DMS153 treated with DMSO at 0.1 percent for 48 hours (cell line): ENCODE measurements at regions not wholly inside any gene's neighbourhood (a gene's known extent, or its start where the extent isn't known, plus 50 kb on each side); places are given as distances from the start of the nearest gene placed in this dataset.

Source experiments
- DNase-seq: peaks from one replicate; lab custom pipeline; 2025; ENCODE audit not compliant: unreplicated experiment; lab: John Stamatoyannopoulos, UW

DNA sequence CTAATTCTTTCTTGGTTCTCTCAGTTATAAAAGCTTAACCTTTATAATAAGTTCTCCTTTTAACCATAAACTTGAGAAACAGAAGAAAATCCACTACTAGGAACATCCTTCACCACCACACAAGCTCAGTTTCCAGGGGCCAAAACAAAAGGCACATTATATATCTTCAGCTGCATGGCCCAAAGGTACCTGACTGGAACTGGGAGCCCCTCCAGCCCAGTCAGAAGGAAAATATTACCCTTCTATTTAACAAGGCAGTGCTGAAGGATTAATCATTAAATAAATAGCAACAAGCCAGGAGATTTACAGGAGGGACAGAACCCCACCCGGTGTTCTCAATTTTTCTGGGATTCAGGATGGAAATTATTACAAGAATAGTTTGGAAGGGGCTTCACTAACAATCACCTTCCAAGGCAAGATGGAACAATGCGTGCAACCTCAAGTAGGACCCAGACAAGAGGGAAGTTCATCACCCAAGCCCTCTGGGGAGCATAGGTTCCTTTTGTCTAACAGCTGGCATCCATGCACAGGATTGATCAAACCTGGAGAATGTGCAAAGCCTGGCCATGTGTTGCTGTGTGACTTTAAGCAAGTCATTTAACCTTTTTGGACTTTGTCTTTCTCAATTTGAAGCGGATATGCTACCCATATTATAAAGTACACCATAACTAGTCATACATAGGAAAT is 159.6 kb upstream of the SETBP1 start:
- no peak for DNase-seq

DNA sequence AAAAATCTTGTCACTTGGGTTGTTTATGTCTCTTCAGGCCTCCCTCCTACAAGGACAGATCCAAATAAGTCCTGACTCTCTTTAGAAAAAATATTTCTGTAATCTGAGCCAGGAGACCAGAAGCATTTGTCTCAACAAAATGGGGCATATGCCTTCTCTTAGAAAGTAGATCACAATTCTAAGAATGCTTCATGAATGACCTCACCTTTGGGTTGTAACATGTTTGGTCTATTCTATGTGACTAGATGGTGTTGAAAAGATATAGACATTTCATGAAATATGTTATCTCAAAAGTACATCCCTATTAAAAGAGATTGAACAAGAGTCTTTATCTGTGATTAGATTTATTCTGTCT is 159.0 kb upstream of the SETBP1 start:
- no peak for DNase-seq

DNA sequence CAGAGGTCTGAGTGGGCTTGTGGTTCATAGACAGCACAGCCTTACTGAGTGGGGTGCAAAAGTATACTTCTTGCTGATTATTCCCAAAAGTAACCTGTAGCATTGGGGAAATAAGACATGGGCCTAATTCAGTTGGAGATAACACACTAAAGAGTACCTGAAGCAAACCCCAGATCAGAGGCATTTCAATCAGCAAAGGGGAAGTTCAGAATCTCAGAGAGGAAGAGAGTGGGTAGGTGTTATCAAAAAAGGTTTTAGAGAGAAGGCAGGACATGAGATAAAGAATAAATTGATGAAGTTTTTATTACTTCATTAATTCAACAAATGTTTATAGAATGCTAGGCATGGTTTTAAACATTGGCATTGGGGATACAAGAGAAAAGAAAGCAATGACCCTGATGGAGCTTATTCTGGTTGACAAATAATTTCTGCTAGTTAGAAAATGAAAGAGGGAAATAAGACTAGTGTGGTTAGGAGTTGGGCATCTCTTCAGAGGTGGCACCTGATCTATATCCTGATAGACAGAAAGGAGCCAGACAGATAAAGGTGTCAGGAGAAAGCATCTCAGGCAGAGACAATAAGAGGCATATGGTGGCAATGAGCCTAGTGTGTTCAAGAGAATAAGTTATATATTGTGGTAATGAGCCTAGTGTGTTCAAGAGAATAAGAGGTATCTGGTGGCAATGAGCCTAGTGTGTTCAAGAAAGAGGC is 153.8 kb upstream of the SETBP1 start:
- no peak for DNase-seq

DNA sequence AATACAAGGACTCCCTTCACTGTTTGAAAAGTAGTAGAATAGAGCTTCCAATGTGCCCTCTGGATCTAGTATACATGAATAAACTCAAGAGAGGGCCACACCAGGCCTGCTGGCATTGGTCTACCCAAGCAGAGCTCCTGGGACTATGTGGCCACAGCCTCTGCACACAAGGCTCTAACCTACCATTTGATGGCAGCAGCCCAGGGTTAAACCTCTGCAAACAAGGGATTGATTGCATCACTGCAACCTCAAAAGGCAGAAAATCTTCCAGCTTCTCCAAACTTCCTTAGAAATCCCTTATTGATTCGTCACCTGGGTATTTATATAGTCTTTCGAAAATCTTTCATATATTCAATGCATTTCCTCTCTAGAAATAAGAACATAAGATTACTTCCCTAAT is 147.6 kb upstream of the SETBP1 start:
- no peak for DNase-seq

DNA sequence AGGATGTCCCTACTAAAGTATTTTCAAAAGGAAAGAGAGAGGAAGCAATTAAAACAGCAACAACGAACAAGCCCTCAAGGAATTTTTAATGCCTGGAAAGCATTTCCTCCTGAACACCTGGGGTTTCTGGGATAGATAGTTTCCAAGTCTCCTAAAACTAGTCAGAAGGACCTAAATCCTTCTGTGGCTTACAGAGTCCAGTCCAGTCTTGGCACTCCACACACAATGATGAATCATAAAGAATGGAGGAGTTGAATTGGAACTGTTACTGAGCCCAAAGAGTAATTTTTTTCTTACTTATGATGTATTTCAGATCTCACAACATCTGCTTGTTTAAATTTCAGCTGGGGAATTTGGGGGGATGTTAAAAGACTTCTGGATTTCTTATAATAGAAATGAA is 144.6 kb upstream of the SETBP1 start:
- no peak for DNase-seq

DNA sequence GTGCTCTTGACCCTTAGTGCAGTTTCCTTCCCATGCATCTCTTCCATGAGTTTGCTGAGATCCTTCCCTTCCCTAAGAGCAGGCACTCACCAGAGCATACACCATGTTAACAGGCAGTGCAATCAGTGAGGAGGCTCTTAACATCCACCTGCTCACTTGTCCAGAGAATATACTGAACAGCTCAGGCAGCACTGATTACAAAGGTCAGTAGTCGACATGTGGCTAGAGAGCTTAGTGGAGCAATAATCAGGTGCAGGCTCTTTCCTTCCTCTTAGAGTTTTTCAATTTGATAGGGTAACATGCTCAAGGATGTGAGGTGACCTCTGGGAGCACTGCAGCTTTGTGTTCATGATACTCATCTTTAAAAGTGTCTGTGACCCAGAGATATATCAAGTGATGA is 144.1 kb upstream of the SETBP1 start:
- no peak for DNase-seq

DNA sequence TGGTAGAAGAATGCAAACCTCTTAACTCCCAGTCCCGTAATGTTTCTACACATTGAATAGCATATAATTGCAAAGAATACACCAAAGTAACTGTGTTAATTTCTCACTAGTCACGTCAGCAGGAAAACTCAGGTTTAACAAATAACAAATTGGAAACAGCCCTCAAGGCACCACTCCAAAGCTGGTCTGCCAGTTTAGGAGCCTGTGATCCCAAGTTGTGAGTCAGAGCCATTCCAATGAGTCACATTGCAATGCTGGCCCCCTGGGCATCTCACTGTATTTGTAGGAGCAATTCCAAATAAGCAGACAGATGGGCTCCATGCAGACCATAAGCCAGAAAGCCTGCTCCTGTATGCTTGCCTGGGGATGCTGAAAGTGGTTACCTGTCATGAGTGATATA is 143.2 kb upstream of the SETBP1 start:
- DNase-seq, result no peak

DNA sequence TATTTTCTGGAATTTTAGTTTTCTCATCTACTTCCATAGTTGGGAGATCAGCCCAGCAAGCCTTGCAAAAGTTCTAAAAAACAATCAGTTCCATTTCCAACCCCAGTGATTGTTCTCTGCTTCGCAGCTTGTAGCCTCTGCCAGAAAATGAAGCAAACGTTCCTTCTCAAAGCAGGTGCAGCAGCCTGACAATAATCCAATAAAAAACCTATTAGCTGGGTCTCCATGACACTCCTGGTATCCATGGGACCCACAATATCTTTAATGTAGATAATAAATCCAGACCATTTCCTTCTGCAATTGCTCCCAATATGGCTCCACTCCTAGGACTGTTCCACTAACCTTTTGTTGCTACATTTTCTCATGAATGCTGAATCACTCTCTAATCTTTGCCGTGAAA is 140.8 kb upstream of the SETBP1 start:
- no peak for DNase-seq

DNA sequence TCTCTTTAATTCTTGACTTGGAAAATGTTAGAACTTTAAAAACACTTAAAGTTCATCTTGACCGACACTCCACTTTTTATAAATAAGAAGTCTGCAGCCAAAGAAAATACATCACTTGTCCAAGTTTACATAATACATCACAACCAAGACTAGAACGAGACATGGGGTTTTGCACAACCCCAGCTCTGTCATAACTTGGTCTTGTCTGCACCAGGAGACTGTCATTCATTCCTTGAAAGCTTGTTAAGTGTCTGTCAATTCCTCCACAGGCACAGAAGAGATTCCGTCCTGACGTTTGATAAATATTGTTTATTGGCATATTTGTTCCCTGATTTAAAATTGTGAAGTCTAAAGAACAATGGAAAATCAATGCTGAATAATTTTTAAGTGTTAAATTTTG is 139.5 kb upstream of the SETBP1 start:
- no peak for DNase-seq

DNA sequence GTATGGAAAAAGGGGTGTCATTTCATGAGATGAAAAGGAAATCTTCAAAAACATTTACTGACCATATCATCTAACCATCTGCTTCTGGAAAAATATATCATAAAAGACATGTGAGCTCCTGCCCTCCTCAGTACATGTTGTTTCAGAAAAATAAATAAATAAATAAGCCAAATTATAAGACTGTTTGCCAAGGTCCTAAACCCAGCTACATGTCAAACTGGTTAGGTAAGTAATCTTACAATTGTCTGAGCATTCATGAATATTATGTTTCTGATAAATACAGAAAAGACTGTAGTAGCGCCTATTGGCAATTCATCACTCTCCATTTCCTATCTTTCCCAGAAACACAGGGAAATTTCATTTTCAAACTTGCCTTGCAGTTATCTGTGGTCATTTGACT is 138.9 kb upstream of the SETBP1 start:
- no peak for DNase-seq

DNA sequence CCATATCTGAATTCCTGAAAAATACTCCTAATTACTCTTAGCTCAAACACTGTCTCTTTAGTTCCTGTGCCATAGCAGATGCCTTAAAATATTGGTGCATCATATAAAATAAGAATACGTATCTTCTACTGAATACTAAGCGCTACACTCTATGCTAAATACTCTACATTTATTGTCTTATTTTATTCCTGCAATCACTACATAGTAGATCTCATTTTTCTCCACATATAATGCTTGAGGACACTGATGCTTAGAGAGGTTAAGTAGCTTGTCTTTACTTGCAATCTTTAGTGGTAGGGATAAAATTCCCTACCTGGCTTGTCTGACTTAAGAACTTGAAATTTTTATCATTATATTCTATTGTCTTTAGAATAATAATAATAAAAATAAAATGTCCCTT is 137.3 kb upstream of the SETBP1 start:
- DNase-seq, result no peak

DNA sequence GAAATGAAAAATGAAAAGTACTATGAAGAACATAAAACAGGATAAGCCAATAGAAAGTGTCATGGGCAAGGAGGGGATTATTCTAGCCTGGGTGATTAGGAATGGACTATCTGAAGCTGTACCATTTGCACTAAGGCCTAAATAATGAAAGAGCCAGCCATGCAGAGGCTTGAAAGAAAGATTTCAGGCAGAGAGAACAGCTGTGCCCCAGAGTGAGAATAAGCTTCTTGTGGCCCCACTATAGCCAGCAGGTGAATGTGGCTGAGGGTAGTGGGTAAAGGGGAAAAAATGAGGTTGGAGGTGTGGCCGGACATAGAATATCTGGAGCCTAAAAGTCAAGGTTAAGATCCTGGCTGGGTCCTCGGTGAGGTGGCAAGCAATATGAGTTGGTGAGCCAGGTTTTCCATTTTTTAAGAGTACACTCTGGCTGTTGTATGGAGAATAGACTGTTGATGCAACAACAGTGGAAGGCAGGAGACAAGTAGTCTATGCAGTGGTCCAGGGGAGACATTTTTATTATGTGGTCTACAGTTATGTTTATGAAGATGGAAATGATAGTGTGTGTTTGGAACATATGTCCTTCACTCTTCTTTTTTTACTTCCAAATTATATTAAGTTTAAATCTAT is 135.2 kb upstream of the SETBP1 start:
- no peak for DNase-seq

DNA sequence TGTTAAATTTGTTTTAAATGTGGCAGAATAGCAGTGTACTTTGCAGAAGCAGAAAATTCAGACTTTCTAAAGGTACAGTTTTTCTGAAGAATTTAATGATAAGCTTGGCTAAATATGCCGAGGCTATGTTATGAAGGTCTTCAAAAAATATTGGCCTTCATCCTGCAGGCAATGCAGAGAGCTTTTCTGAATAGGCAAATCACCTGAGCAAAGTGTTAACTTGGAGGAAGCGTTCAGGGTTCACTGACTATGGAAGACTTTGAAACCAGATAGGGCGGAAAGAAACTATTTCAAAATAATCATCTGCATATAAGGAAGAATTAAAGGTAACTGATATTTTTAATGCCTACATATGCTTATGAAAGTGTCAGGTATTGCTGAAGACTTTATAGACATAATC is 133.7 kb upstream of the SETBP1 start:
- DNase-seq, result no peak

DNA sequence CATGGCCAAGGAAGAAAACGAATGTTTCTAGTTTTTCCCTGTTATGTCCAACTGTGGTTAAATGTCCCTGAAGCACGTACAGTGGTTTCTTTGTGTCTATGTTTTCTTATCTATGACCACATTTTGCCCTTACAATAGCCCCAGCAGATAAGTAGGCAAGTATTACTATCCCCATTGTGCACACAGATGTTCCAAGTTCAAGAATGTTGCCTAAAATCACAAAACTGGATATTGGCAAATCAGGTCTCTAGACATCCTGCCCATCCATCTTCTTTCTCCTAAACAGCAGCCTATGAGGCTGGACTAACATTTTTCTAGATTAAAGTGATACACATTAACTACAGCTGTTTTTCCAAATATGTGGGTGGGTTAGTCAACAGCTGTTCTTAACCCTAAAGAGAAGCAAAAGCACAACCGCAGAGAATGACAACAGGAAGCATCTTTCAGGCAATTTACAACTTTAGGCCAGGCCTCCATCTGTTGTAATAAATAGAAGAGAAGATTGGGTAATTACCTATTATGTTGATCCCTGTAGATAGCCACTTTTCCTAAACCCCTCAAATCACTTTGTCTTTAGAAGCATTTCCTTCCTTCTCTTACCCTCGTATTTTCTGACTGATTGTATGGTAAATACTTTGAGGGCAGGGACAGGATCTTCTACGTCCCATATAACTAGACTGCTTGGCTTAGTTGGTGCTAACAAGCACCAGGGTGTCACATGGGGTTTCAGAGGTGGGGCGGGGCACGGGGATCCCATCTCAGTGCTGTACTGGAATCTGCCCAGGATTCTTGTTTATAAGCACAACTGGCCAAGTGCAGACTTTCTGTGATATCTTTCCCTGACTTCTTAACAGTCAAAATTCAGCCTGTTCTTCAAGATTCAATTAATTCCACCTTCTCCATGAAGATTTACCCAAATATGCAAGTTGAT is 132.1 kb upstream of the SETBP1 start:
- DNase-seq, result no peak

DNA sequence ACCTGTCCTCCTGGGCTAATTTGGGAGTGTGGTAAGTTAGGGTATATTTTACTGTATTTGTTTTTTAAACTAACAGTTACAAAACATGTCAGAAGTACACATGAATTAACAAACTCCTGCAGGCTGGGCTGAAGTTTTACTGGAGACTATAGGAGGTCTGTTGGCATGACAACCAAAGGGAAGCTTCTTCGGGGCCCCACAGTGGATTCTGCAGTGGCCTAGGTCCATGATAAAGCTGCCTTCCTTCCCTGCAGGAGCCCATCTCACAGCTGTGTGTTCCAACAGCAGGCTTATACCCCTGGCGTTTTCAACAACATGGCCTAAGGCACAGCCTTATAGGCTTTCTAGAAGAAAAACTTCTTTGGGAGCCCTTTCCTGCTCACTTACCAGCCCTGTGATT is 128.0 kb upstream of the SETBP1 start:
- DNase-seq, result no peak

DNA sequence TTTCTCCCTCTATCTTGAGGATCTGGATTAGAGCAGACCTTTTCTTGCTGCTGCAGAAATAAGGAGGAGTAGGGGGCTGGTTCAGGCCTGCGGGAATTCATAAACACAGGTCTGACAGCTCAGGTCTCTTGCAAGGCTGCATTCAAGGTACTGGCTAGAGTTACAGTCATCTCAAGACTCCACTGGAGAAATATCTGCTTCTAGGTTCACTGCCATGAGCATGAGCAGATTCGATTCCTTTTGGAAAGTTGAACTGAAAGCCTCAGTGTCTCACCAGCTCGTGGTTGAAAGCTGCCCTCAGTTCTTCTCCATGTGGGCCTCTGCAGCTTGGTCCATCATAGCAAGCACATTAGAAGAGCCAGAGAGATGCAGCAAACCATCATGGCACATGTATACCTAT is 124.4 kb upstream of the SETBP1 start:
- DNase-seq, result no peak

DNA sequence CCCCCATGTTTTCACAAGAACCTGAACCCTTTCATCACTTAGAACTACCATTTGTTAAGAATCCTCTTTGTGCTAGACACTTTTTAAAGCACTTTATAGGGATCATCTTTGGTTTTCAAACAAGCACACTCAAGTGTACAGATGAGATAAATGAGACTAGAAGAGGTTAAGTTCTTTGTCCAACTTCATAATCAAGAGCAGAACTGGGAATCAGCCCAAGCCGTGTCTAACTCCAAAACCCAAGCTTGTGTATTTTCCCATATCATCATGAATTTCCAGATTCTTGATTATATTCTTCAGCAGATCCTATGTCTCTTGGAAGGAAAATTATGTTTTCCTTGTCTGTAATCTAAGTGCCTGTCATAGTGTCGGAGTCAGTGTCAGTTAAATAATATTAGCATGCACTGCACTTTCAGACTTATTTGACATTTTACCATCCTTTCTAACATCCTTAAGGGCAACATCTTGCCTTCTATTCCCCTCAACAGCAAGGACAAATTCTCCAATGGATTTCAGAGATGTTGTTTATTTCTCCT is 123.0 kb upstream of the SETBP1 start:
- DNase-seq, result no peak

DNA sequence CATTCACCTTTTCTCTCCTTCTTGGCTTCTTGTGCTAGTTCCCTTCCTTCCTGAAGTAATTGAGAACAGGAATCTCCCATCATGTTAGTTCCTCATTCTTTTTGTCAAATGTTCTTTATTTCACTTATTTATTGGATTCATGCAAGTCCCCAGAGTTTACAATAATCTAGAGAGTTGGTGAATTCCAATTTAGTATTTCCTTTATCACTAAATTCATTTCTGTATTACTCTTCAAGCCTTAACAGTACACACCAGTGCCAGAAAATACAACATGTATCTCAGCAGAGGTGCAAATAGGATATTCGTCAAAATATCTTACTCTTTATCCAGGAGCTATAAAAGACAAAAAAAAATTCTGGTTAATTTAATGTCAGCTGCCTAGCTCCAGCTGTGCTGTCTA is 121.9 kb upstream of the SETBP1 start:
- DNase-seq, result no peak

DNA sequence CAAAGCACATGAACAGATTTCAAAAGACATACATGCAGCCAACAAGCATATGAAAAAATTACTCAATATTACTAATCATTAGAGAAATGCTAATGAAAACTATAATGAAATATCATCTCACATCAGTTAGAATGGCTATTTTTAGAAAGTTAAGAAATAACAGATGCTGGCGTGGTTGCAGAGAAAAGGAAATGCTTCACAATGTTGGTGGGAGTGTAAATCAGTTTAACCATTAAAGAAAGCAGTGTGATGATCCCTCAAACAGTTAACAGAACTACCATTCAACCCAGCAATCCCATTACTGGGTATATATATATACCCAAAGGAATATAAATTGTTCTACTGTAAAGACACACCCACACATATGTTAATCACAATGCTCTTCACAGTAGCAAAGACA is 117.7 kb upstream of the SETBP1 start:
- DNase-seq, result no peak

DNA sequence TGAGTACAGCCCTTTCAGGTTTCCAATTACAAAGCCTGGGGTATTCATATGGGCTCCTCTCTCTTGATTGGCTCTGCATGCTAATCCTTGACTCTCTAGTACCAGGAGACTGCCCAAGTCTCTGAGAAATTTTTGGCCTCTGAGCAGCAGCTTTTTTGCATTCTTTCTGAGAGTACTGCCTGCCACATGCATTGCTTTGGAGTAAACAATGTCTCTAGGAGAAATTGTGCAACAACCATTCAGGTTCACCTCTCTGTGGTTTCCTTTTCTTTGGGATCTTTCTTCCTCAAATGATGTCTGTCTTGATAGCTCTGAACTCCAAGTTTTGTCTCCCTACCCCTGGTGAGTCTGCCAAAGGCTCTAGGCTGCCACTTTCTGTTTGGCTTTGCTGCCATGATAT is 115.8 kb upstream of the SETBP1 start:
- DNase-seq, result no peak

DNA sequence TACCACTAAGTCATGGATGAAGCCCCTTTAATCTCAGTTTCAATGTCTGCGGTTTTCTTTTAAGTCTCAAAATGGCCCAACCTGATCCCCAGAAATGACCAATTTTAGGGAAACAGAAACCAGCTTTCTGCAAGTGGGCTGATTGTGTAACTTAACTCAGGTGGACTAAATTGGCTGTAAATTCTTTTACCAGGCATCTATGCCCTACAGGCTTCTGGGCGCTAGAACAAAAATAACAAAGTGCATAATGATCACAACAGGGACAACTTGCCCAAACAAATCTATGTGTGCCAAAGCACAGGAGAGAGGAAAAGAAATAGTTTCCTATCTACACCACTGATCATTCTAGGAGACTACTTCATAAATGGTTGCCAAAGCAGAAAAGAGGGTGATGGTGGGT is 112.3 kb upstream of the SETBP1 start:
- DNase-seq, result no peak
